ENCODE measurements at regions not wholly inside any gene's neighbourhood (a gene's known extent, or its start where the extent isn't known, plus 50 kb on each side); places are given as distances from the start of the nearest gene placed in this dataset.
"Not testable (repeated sequence)": the region's sequence is repeated elsewhere in the genome, so short reads cannot be mapped to it uniquely, and the experiment has no call there.

GRCh38 chr6:14509120-14509519, 391.5 kb downstream of the CD83 start:
- H3K36me3 Mint-ChIP-seq (ENCODE audit: low read depth): peaks cover 4% of the 10 kb centered on the region
- H3K4me1 Mint-ChIP-seq: peaks cover 14% of the 10 kb centered on the region
- no peak for ATAC-seq
- no peaks in the 10 kb centered on the region for H3K9me3 ChIP-seq (ENCODE audit: control insufficient read depth, low read length, poor library complexity, severe bottlenecking)
- H3K27me3 Mint-ChIP-seq: peaks cover 8% of the 10 kb centered on the region
- H3K27ac Mint-ChIP-seq: no peak overlapping the region
- no peak for DNase-seq
- H3K4me3 Mint-ChIP-seq: no peak overlapping the region

- Mint-ChIP-seq H3K4me1 (peaks cover 14% of the 10 kb centered on the region), H3K4me3 (no peak overlapping the region), H3K27me3 (peaks cover 8% of the 10 kb centered on the region), H3K27ac (no peak overlapping the region), H3K36me3 (ENCODE audit: low read depth) (peaks cover 4% of the 10 kb centered on the region)
- no peaks in the 10 kb centered on the region for H3K9me3 ChIP-seq (ENCODE audit: control insufficient read depth, low read length, poor library complexity, severe bottlenecking)
- ATAC-seq (no peak), DNase-seq (no peak)
Measured at GRCh38 chr6:14510038-14510437, 392.5 kb downstream of the CD83 start.

DNA sequence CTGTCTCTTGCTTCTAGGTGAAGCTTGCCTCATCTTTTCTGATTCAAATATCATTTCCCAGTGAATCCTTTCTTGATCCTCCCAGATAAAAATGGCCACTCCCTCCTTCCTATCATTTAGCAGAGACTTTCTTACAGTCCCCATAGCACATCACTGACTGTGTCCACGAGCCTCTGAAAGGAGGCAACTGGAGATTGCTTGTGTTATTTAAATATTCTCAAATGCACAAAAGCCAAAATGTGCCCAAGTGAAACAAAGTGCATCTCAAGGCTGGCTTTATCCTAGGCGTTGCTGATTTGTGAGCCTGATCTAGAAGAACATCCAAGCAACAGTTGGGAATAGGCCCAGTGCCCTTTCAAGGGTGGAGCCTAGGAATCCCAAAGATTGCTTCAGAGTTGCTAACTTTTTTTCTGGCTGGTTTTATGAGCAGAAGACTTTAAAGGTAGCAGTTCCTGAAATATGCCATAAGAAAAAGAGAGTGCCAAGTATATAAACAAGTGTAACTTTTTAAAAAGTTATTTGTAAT, 393.6 kb downstream of the CD83 start:
- Mint-ChIP-seq H3K27ac (no peak overlapping the region), H3K4me1 (peaks cover 11% of the 10 kb centered on the region), H3K4me3 (no peak overlapping the region), H3K27me3 (peaks cover 8% of the 10 kb centered on the region), H3K36me3 (ENCODE audit: low read depth) (peaks cover 4% of the 10 kb centered on the region)
- DNase-seq (no peak), ATAC-seq (no peak)
- H3K9me3 ChIP-seq (ENCODE audit: control insufficient read depth, low read length, poor library complexity, severe bottlenecking): no peaks in the 10 kb centered on the region

DNA sequence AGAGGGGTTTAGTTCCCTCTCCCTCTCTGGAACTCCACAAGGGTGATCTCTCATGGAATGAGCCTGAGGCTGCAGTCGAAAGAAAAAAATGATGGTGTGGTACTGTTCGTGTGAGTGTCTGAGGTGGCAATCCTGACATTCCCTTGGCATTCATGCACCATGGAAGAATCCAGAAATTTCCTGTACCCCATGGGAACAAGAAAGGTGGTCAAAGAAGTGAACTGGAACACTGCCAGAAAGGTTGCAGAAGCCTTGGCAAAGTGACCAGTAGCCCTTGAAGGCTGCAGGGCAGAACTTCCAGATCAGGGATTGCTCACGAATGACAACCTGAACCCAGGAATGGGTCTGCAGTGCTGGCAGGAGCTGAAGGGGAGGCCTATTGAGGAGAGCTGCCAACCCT, 394.7 kb downstream of the CD83 start:
- DNase-seq (no peak), ATAC-seq (no peak)
- H3K27me3 Mint-ChIP-seq: peaks cover 8% of the 10 kb centered on the region
- H3K4me1 Mint-ChIP-seq: peaks cover 4% of the 10 kb centered on the region
- H3K36me3 Mint-ChIP-seq (ENCODE audit: low read depth): peaks cover 4% of the 10 kb centered on the region
- H3K9me3 ChIP-seq (ENCODE audit: control insufficient read depth, low read length, poor library complexity, severe bottlenecking): no peaks in the 10 kb centered on the region
- H3K4me3 Mint-ChIP-seq: no peak overlapping the region
- no peak overlapping the region for H3K27ac Mint-ChIP-seq

GRCh38 chr6:14513496-14514393, 396.2 kb downstream of the CD83 start:
- Mint-ChIP-seq H3K27ac (no peak overlapping the region), H3K4me1 (peaks cover 4% of the 10 kb centered on the region), H3K4me3 (no peak overlapping the region), H3K36me3 (ENCODE audit: low read depth) (peaks cover 4% of the 10 kb centered on the region), H3K27me3 (peaks cover 8% of the 10 kb centered on the region)
- H3K9me3 ChIP-seq (ENCODE audit: control insufficient read depth, low read length, poor library complexity, severe bottlenecking): no peaks in the 10 kb centered on the region
- ATAC-seq: no peak
- no peak for DNase-seq

GRCh38 chr6:14516956-14517355, 399.4 kb downstream of the CD83 start:
- Mint-ChIP-seq H3K36me3 (ENCODE audit: low read depth) (peaks cover 2% of the 10 kb centered on the region), H3K27ac (no peak overlapping the region), H3K27me3 (peaks cover 3% of the 10 kb centered on the region), H3K4me3 (no peak overlapping the region), H3K4me1 (peaks cover 2% of the 10 kb centered on the region)
- DNase-seq: no peak
- no peak for ATAC-seq
- no peaks in the 10 kb centered on the region for H3K9me3 ChIP-seq (ENCODE audit: control insufficient read depth, low read length, poor library complexity, severe bottlenecking)

- ATAC-seq (no peak), DNase-seq (no peak)
- Mint-ChIP-seq H3K4me3 (no peak overlapping the region), H3K27ac (no peak overlapping the region), H3K27me3 (no peaks in the 10 kb centered on the region), H3K4me1 (peaks cover 2% of the 10 kb centered on the region), H3K36me3 (ENCODE audit: low read depth) (no peaks in the 10 kb centered on the region)
- H3K9me3 ChIP-seq (ENCODE audit: control insufficient read depth, low read length, poor library complexity, severe bottlenecking): no peaks in the 10 kb centered on the region
Measured at GRCh38 chr6:14517516-14518105, 400.0 kb downstream of the CD83 start.

- no peaks in the 10 kb centered on the region for H3K9me3 ChIP-seq (ENCODE audit: control insufficient read depth, low read length, poor library complexity, severe bottlenecking)
- no peak overlapping the region for H3K27ac Mint-ChIP-seq
- no peak for ATAC-seq
- H3K27me3 Mint-ChIP-seq: no peaks in the 10 kb centered on the region
- DNase-seq: no peak
- no peaks in the 10 kb centered on the region for H3K36me3 Mint-ChIP-seq (ENCODE audit: low read depth)
- H3K4me1 Mint-ChIP-seq: no peaks in the 10 kb centered on the region
- H3K4me3 Mint-ChIP-seq: no peak overlapping the region
Measured at GRCh38 chr6:14518515-14519217, 401.1 kb downstream of the CD83 start.

DNA sequence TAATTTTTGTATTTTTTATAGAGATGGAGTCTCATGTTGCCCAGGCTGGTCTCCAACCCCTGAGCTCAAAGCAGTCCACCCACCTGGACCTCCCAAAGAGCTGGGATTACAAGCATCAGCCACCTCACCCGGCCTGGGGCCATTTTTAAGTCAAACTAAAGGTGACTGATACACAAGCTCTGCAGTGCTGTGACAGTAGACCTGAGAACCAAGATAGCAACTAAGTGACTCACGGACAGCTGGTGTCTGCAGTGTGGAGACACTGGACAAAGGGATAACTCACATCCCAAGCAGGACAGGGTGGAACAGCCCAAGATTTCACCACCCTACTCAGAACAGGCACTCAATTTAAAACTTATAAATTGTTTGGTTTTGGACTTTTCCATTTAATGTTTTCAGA, 402.5 kb downstream of the CD83 start:
- Mint-ChIP-seq H3K36me3 (ENCODE audit: low read depth) (no peaks in the 10 kb centered on the region), H3K4me1 (no peaks in the 10 kb centered on the region), H3K27me3 (no peaks in the 10 kb centered on the region), H3K4me3 (no peak overlapping the region), H3K27ac (no peak overlapping the region)
- no peak for ATAC-seq
- no peaks in the 10 kb centered on the region for H3K9me3 ChIP-seq (ENCODE audit: control insufficient read depth, low read length, poor library complexity, severe bottlenecking)
- no peak for DNase-seq

- H3K27me3 Mint-ChIP-seq: no peaks in the 10 kb centered on the region
- H3K36me3 Mint-ChIP-seq (ENCODE audit: low read depth): no peaks in the 10 kb centered on the region
- no peaks in the 10 kb centered on the region for H3K4me1 Mint-ChIP-seq
- ATAC-seq (no peak), DNase-seq (no peak)
- no peak overlapping the region for H3K27ac Mint-ChIP-seq
- no peak overlapping the region for H3K4me3 Mint-ChIP-seq
- no peaks in the 10 kb centered on the region for H3K9me3 ChIP-seq (ENCODE audit: control insufficient read depth, low read length, poor library complexity, severe bottlenecking)
Measured at GRCh38 chr6:14520536-14520935, 403.0 kb downstream of the CD83 start.

DNA sequence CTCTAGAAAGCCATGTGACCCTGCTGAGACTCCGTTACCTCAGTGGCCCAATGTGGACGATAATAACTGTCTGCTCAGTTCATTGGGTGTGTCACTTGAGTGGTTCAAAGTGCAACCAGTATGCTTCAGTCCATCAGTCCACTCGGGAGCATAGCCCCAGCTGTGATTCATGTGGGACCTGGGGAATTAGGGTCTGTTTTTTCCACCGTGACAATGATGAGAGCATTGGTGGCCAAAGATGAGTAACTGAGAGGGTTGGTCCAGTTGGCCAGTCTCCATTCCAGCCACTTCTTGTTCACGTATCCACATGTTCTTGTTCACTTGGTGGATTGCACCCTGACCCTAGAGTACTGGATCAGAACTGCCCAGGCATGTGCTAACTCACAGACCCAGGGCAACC, 403.6 kb downstream of the CD83 start:
- Mint-ChIP-seq H3K4me3 (no peak overlapping the region), H3K27ac (no peak overlapping the region), H3K27me3 (no peaks in the 10 kb centered on the region), H3K4me1 (no peaks in the 10 kb centered on the region), H3K36me3 (ENCODE audit: low read depth) (no peaks in the 10 kb centered on the region)
- DNase-seq (no peak), ATAC-seq (no peak)
- H3K9me3 ChIP-seq (ENCODE audit: control insufficient read depth, low read length, poor library complexity, severe bottlenecking): no peaks in the 10 kb centered on the region

DNA sequence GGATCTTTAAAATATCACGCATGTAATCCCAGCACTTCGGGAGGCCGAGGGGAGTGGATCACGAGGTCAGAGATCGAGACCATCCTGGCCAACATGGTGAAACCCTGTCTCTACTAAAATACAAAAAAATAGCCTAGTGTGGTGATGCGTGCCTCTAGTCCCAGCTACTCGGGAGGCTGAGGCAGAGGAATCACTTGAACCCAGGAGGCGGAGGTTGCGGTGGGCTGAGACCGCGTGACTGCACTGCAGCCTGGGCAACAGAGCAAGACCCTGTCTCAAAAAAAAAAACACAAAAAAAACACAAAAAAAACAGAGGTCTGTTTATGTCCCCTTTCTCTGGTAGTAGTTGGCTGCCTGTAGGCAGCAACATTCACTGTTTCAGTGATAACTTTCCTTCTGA, 404.3 kb downstream of the CD83 start:
- not testable (repeated sequence) for H3K36me3 Mint-ChIP-seq (ENCODE audit: low read depth); DNase-seq; H3K9me3 ChIP-seq (ENCODE audit: control insufficient read depth, low read length, poor library complexity, severe bottlenecking); H3K27ac Mint-ChIP-seq; H3K4me1 Mint-ChIP-seq; H3K27me3 Mint-ChIP-seq; ATAC-seq; H3K4me3 Mint-ChIP-seq

DNA sequence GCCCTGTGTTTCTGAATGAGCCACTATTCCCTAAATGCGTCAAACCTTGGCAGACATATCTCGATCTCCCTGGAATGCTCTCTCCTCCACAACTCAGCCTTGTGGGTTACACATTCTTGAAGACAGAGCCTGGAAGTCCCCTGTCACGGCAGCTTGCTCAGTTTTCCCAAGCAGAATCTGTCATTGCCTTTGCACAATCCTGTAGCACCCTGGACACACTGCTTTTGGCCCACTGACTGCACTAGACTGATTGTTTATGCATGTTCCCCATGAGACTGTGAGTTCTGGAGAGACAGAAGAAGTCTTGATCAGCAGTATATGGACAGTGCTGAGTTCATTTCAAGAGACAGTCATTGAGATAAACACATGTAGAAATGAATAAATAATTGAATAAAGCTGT, 406.7 kb downstream of the CD83 start:
- DNase-seq (no peak), ATAC-seq (no peak)
- H3K27ac Mint-ChIP-seq: no peak overlapping the region
- no peaks in the 10 kb centered on the region for H3K27me3 Mint-ChIP-seq
- H3K4me3 Mint-ChIP-seq: no peak overlapping the region
- no peaks in the 10 kb centered on the region for H3K4me1 Mint-ChIP-seq
- no peaks in the 10 kb centered on the region for H3K9me3 ChIP-seq (ENCODE audit: control insufficient read depth, low read length, poor library complexity, severe bottlenecking)
- no peaks in the 10 kb centered on the region for H3K36me3 Mint-ChIP-seq (ENCODE audit: low read depth)
